Loucy (cell line): ENCODE measurements at regions not wholly inside any gene's neighbourhood (a gene's known extent, or its start where the extent isn't known, plus 50 kb on each side); places are given as distances from the start of the nearest gene placed in this dataset.

ENCODE experiments used
- EZH2phosphoT487 ChIP-seq: fragments of 200-600 bp; IDR thresholded peaks from 2 replicates; pipeline ENCODE4 v1.6.1; 2018; ENCODE audit warnings: antibody characterized with exemption, mild to moderate bottlenecking, moderate library complexity, borderline replicate concordance
- TF ChIP-seq, protein P1 (sequence below): fragments of 200-600 bp; sonication (generic); conservative IDR thresholded peaks from 2 replicates; pipeline ENCODE4 v1.5.1; 2014; ENCODE audit warnings: mild to moderate bottlenecking, antibody characterized with exemption, low read length

GRCh38 chr11:91513734-91514133 is 710.9 kb upstream of the FAT3 start:
- TF ChIP-seq, protein P1, sequence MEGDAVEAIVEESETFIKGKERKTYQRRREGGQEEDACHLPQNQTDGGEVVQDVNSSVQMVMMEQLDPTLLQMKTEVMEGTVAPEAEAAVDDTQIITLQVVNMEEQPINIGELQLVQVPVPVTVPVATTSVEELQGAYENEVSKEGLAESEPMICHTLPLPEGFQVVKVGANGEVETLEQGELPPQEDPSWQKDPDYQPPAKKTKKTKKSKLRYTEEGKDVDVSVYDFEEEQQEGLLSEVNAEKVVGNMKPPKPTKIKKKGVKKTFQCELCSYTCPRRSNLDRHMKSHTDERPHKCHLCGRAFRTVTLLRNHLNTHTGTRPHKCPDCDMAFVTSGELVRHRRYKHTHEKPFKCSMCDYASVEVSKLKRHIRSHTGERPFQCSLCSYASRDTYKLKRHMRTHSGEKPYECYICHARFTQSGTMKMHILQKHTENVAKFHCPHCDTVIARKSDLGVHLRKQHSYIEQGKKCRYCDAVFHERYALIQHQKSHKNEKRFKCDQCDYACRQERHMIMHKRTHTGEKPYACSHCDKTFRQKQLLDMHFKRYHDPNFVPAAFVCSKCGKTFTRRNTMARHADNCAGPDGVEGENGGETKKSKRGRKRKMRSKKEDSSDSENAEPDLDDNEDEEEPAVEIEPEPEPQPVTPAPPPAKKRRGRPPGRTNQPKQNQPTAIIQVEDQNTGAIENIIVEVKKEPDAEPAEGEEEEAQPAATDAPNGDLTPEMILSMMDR, result peak; percentile 45
- no peak for TF ChIP-seq EZH2phosphoT487
